HEK293 (cell line): ENCODE measurements at regions not wholly inside any gene's neighbourhood (a gene's known extent, or its start where the extent isn't known, plus 50 kb on each side); places are given as distances from the start of the nearest gene placed in this dataset.

Experiments
- CTCF ChIA-PET: fragments of 350-600 bp; formaldehyde crosslinking; extraction: SDS; loops from one replicate; lab custom pipeline; 2021; ENCODE audit warnings: antibody characterized with exemption; lab: Yijun Ruan, JAX
- POLR2A ChIA-PET: fragments of 300-600 bp; formaldehyde crosslinking; extraction: SDS; loops from one replicate; lab custom pipeline; 2020; ENCODE audit warnings: antibody characterized with exemption, inconsistent platforms; lab: Yijun Ruan, JAX
- H3K27ac ChIP-seq: fragments of 200-500 bp; sonication (Bioruptor generic); 2 replicates; pipeline ENCODE4 v1.5.1; 2014; ENCODE audit warnings: low read depth, low read length, control low read depth, inconsistent platforms; ENCODE audit errors: extremely low read depth
- H3K36me3 ChIP-seq, 2 experiments: fragments of 200-500 bp in 1 of 2; sonication (Bioruptor generic) in 1 of 2; 1 replicate in 1 of 2; 2 replicates in 1 of 2; pipeline ENCODE4 v1.5.1; 2014 to 2017; ENCODE audit warnings: inconsistent platforms in 2 of 2, low read length in 2 of 2; ENCODE audit not compliant: control insufficient read depth in 2 of 2, insufficient read depth in 1 of 2
- H3K4me1 ChIP-seq: fragments of 200-500 bp; sonication (Bioruptor generic); 2 replicates; pipeline ENCODE4 v1.5.1; 2014; ENCODE audit warnings: mild to moderate bottlenecking, low read length, inconsistent platforms; ENCODE audit not compliant: control insufficient read depth, insufficient read depth
- H3K4me3 ChIP-seq: 2 replicates; pipeline ENCODE4 v1.5.1; 2011; ENCODE audit warnings: low read depth, mild to moderate bottlenecking, control low read depth, low read length, moderate library complexity
- H3K9me3 ChIP-seq: fragments of 200-500 bp; sonication (Bioruptor generic); 2 replicates; pipeline ENCODE4 v1.5.1; 2014; ENCODE audit warnings: low read depth, low read length, inconsistent platforms; ENCODE audit not compliant: control insufficient read depth, insufficient read depth
- EGR2 ChIP-seq: fragments of 450-650 bp; formaldehyde crosslinking; IDR thresholded peaks from 2 replicates; pipeline ENCODE4 v1.5.1; 2016; ENCODE audit warnings: low read depth, missing biosample characterization, missing genetic modification characterization
- FEZF1 ChIP-seq: fragments of 450-650 bp; formaldehyde crosslinking; IDR thresholded peaks from 2 replicates; pipeline ENCODE4 v1.5.1; 2016; ENCODE audit warnings: missing biosample characterization, missing genetic modification characterization
- HOXD13 ChIP-seq: sonication (generic); formaldehyde crosslinking; IDR thresholded peaks from 2 replicates; pipeline ENCODE4 v1.8.0; 2022; ENCODE audit warnings: missing genetic modification reagents, borderline replicate concordance
- KLF16 ChIP-seq: fragments of 450-650 bp; formaldehyde crosslinking; IDR thresholded peaks from 2 replicates; pipeline ENCODE4 v1.5.1; 2017; ENCODE audit warnings: missing biosample characterization, missing genetic modification characterization
- RBAK ChIP-seq: fragments of 450-650 bp; formaldehyde crosslinking; IDR thresholded peaks from 2 replicates; pipeline ENCODE4 v1.5.1; 2016; ENCODE audit warnings: missing biosample characterization, missing genetic modification characterization
- SP2 ChIP-seq: fragments of 450-650 bp; formaldehyde crosslinking; IDR thresholded peaks from 2 replicates; pipeline ENCODE4 v1.5.1; 2016; ENCODE audit warnings: missing biosample characterization, missing genetic modification characterization
- ZBTB17 ChIP-seq: fragments of 450-650 bp; formaldehyde crosslinking; IDR thresholded peaks from 2 replicates; pipeline ENCODE4 v1.5.1; 2016; ENCODE audit warnings: missing biosample characterization, missing genetic modification characterization
- ZIC2 ChIP-seq: fragments of 450-650 bp; formaldehyde crosslinking; IDR thresholded peaks from 2 replicates; pipeline ENCODE4 v1.5.1; 2016; ENCODE audit warnings: missing biosample characterization, missing genetic modification characterization
- ZNF114 ChIP-seq: fragments of 450-650 bp; formaldehyde crosslinking; IDR thresholded peaks from 2 replicates; pipeline ENCODE4 v1.5.0; 2017; ENCODE audit warnings: missing biosample characterization, missing genetic modification characterization
- ZNF140 ChIP-seq: fragments of 450-650 bp; formaldehyde crosslinking; IDR thresholded peaks from 2 replicates; pipeline ENCODE4 v1.5.1; 2016; ENCODE audit warnings: missing biosample characterization, missing genetic modification characterization
- ZNF146 ChIP-seq: fragments of 450-650 bp; formaldehyde crosslinking; IDR thresholded peaks from 2 replicates; pipeline ENCODE4 v1.5.1; 2016; ENCODE audit warnings: missing biosample characterization, missing genetic modification characterization
- ZNF157 ChIP-seq: fragments of 450-650 bp; formaldehyde crosslinking; IDR thresholded peaks from 2 replicates; pipeline ENCODE4 v1.5.1; 2016; ENCODE audit warnings: missing biosample characterization, missing genetic modification characterization
- ZNF184 ChIP-seq: fragments of 450-650 bp; IDR thresholded peaks from 2 replicates; pipeline ENCODE4 v1.5.1; 2018; ENCODE audit warnings: missing biosample characterization, mild to moderate bottlenecking, missing genetic modification characterization
- ZNF202 ChIP-seq: fragments of 450-650 bp; formaldehyde crosslinking; IDR thresholded peaks from 2 replicates; pipeline ENCODE4 v1.5.1; 2016; ENCODE audit warnings: missing biosample characterization, missing genetic modification characterization, borderline replicate concordance
- ZNF302 ChIP-seq: fragments of 450-650 bp; formaldehyde crosslinking; IDR thresholded peaks from 2 replicates; pipeline ENCODE4 v1.5.1; 2016; ENCODE audit warnings: missing biosample characterization, missing genetic modification characterization, low read depth
- ZNF350 ChIP-seq: fragments of 450-650 bp; formaldehyde crosslinking; IDR thresholded peaks from 2 replicates; pipeline ENCODE4 v1.5.0; 2017; ENCODE audit warnings: missing biosample characterization, mild to moderate bottlenecking, missing genetic modification characterization
- ZNF548 ChIP-seq: fragments of 450-650 bp; formaldehyde crosslinking; IDR thresholded peaks from 2 replicates; pipeline ENCODE4 v1.5.1; 2016; ENCODE audit warnings: missing biosample characterization, missing genetic modification characterization
- ZNF549 ChIP-seq: fragments of 450-650 bp; IDR thresholded peaks from 2 replicates; pipeline ENCODE4 v1.5.1; 2018; ENCODE audit warnings: missing biosample characterization, missing genetic modification characterization, mild to moderate bottlenecking, inconsistent platforms, moderate library complexity
- ZNF600 ChIP-seq: fragments of 450-650 bp; formaldehyde crosslinking; IDR thresholded peaks from 2 replicates; pipeline ENCODE4 v1.5.1; 2016; ENCODE audit warnings: missing biosample characterization, missing genetic modification characterization
- ZNF658 ChIP-seq: fragments of 450-650 bp; formaldehyde crosslinking; IDR thresholded peaks from 2 replicates; pipeline ENCODE4; 2016; ENCODE audit warnings: missing biosample characterization, missing genetic modification characterization
- ZNF785 ChIP-seq: fragments of 450-650 bp; formaldehyde crosslinking; IDR thresholded peaks from 2 replicates; pipeline ENCODE4 v1.5.1; 2016; ENCODE audit warnings: missing biosample characterization, missing genetic modification characterization
- ZNF830 ChIP-seq: fragments of 450-650 bp; IDR thresholded peaks from 2 replicates; pipeline ENCODE4 v1.5.0; 2018; ENCODE audit warnings: missing biosample characterization, missing genetic modification characterization, low read depth, mild to moderate bottlenecking, moderate library complexity
- TF ChIP-seq, protein P1 (sequence below): fragments of 450-650 bp; formaldehyde crosslinking; IDR thresholded peaks from 2 replicates; pipeline ENCODE4 v1.5.1; 2016; ENCODE audit warnings: missing biosample characterization, missing genetic modification characterization
- TF ChIP-seq, protein P2 (sequence below): IDR thresholded peaks from 2 replicates; pipeline ENCODE4 v1.6.1; 2011; ENCODE audit warnings: mild to moderate bottlenecking, low read depth, low read length, borderline replicate concordance
- TF ChIP-seq, protein P3 (sequence below): fragments of 450-650 bp; formaldehyde crosslinking; IDR thresholded peaks from 2 replicates; pipeline ENCODE4 v1.5.1; 2016; ENCODE audit warnings: missing biosample characterization, missing genetic modification characterization
- TF ChIP-seq, protein P4 (sequence below): fragments of 450-650 bp; formaldehyde crosslinking; IDR thresholded peaks from 2 replicates; pipeline ENCODE4 v1.5.1; 2017; ENCODE audit warnings: missing biosample characterization, missing genetic modification characterization

DNA sequence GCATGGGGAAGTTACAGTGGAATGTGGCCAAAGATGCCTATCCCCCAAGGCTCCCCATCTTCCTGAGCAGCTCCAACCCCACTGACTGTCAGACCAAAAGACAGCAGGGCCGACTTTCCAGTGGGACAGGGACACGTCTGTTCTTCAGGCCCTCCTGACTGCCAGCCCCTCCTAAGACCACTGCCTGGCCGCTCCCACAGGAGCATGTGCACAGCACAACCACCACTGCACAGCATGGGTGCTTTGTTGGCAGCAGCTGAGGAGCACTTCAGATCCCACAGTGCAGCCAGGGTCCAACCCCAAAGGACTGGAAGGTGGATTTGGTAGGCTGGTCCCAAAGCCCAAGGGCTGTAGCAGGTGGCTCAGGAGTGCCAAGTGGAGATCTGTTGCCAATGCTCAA is 648.3 kb upstream of the BRINP3 start:
- no peaks in the 10 kb centered on the region for H3K4me1 ChIP-seq
- no peak overlapping the region for H3K27ac ChIP-seq
- no peak overlapping the region for H3K4me3 ChIP-seq
- CTCF ChIA-PET: no interaction called here
- TF ChIP-seq, protein P1, sequence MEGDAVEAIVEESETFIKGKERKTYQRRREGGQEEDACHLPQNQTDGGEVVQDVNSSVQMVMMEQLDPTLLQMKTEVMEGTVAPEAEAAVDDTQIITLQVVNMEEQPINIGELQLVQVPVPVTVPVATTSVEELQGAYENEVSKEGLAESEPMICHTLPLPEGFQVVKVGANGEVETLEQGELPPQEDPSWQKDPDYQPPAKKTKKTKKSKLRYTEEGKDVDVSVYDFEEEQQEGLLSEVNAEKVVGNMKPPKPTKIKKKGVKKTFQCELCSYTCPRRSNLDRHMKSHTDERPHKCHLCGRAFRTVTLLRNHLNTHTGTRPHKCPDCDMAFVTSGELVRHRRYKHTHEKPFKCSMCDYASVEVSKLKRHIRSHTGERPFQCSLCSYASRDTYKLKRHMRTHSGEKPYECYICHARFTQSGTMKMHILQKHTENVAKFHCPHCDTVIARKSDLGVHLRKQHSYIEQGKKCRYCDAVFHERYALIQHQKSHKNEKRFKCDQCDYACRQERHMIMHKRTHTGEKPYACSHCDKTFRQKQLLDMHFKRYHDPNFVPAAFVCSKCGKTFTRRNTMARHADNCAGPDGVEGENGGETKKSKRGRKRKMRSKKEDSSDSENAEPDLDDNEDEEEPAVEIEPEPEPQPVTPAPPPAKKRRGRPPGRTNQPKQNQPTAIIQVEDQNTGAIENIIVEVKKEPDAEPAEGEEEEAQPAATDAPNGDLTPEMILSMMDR: no peak
- H3K9me3 ChIP-seq: no peaks in the 10 kb centered on the region
- POLR2A ChIA-PET: no interaction called here
- no peaks in the 10 kb centered on the region for H3K36me3 ChIP-seq

DNA sequence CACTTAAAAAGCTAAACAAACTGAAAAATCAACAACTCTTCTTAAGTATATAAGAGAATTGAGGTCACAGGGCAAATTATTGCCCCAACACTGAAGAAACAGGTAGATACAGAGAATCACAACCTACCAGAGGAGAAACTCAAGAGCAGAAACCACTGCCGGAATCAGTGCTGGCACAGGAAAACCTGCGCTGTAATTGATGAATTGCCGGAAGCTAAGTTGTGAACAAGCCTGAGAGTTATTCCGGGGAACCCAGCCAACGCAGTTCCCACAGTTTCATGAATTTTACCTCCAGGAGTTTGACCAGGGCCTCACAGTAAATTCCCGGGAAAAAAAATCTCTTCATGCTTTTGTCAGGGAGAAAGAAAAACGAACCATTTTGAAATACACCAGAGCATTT is 657.1 kb upstream of the BRINP3 start:
- H3K4me1 ChIP-seq: no peaks in the 10 kb centered on the region
- ChIA-PET CTCF (no interaction called here), POLR2A (no interaction called here)
- H3K9me3 ChIP-seq: no peaks in the 10 kb centered on the region
- no peak overlapping the region for H3K27ac ChIP-seq
- H3K4me3 ChIP-seq: no peak overlapping the region
- TF ChIP-seq HOXD13 (CRISPR knock-in tag) (no peak), ZNF157 (no peak), ZNF302 (tag by site-specific recombination) (no peak), ZNF658 (tag by site-specific recombination) (no peak), ZIC2 (tag by site-specific recombination) (no peak), KLF16 (tag by site-specific recombination) (no peak), ZNF830 (tag by site-specific recombination) (no peak), ZNF184 (tag by site-specific recombination) (no peak), ZNF140 (no peak), RBAK (tag by site-specific recombination) (no peak), ZNF146 (tag by site-specific recombination) (no peak), ZNF600 (tag by site-specific recombination) (no peak), ZNF202 (no peak), ZNF785 (tag by site-specific recombination) (no peak), FEZF1 (tag by site-specific recombination) (no peak)
- no peaks in the 10 kb centered on the region for H3K36me3 ChIP-seq

- no peak overlapping the region for H3K4me3 ChIP-seq
- ChIA-PET CTCF (no interaction called here), POLR2A (no interaction called here)
- H3K36me3 ChIP-seq: no peaks in the 10 kb centered on the region
- H3K9me3 ChIP-seq: no peaks in the 10 kb centered on the region
- no peaks in the 10 kb centered on the region for H3K4me1 ChIP-seq
- no peak overlapping the region for H3K27ac ChIP-seq
- TF ChIP-seq, protein P2, sequence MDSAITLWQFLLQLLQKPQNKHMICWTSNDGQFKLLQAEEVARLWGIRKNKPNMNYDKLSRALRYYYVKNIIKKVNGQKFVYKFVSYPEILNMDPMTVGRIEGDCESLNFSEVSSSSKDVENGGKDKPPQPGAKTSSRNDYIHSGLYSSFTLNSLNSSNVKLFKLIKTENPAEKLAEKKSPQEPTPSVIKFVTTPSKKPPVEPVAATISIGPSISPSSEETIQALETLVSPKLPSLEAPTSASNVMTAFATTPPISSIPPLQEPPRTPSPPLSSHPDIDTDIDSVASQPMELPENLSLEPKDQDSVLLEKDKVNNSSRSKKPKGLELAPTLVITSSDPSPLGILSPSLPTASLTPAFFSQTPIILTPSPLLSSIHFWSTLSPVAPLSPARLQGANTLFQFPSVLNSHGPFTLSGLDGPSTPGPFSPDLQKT: no peak
- no peak for TF ChIP-seq SP2 (tag by site-specific recombination)
- TF ChIP-seq EGR2 (tag by site-specific recombination): no peak
- TF ChIP-seq, protein P3, sequence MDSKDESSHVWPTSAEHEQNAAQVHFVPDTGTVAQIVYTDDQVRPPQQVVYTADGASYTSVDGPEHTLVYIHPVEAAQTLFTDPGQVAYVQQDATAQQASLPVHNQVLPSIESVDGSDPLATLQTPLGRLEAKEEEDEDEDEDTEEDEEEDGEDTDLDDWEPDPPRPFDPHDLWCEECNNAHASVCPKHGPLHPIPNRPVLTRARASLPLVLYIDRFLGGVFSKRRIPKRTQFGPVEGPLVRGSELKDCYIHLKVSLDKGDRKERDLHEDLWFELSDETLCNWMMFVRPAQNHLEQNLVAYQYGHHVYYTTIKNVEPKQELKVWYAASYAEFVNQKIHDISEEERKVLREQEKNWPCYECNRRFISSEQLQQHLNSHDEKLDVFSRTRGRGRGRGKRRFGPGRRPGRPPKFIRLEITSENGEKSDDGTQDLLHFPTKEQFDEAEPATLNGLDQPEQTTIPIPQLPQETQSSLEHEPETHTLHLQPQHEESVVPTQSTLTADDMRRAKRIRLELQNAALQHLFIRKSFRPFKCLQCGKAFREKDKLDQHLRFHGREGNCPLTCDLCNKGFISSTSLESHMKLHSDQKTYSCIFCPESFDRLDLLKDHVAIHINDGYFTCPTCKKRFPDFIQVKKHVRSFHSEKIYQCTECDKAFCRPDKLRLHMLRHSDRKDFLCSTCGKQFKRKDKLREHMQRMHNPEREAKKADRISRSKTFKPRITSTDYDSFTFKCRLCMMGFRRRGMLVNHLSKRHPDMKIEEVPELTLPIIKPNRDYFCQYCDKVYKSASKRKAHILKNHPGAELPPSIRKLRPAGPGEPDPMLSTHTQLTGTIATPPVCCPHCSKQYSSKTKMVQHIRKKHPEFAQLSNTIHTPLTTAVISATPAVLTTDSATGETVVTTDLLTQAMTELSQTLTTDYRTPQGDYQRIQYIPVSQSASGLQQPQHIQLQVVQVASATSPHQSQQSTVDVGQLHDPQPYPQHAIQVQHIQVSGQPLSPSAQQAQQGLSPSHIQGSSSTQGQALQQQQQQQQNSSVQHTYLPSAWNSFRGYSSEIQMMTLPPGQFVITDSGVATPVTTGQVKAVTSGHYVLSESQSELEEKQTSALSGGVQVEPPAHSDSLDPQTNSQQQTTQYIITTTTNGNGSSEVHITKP (tag by site-specific recombination): no peak
- TF ChIP-seq, protein P4, sequence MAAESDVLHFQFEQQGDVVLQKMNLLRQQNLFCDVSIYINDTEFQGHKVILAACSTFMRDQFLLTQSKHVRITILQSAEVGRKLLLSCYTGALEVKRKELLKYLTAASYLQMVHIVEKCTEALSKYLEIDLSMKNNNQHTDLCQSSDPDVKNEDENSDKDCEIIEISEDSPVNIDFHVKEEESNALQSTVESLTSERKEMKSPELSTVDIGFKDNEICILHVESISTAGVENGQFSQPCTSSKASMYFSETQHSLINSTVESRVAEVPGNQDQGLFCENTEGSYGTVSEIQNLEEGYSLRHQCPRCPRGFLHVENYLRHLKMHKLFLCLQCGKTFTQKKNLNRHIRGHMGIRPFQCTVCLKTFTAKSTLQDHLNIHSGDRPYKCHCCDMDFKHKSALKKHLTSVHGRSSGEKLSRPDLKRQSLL (tag by site-specific recombination): no peak
- TF ChIP-seq ZNF184 (tag by site-specific recombination): no peak
- TF ChIP-seq ZNF658 (tag by site-specific recombination): no peak
- no peak for TF ChIP-seq ZNF548 (tag by site-specific recombination)
- TF ChIP-seq ZNF350 (tag by site-specific recombination): no peak
- no peak for TF ChIP-seq ZNF549 (tag by site-specific recombination)
- TF ChIP-seq ZNF114: no peak
- no peak for TF ChIP-seq ZBTB17 (tag by site-specific recombination)
Observed at GRCh38 chr1:191140038-191140437, 662.4 kb upstream of the BRINP3 start.
